Osteoblast (primary cell): ENCODE measurements at regions not wholly inside any gene's neighbourhood (a gene's known extent, or its start where the extent isn't known, plus 50 kb on each side); places are given as distances from the start of the nearest gene placed in this dataset. TPM values are rescaled to one million over a fixed set of nuclear protein-coding genes. Genes with fewer than 3 reads are reported as not detected.

Source experiments
- DNase-seq: peaks from one replicate; pipeline ENCODE4 v3.0.0; 2011; ENCODE audit warnings: low spot score, mixed read lengths; ENCODE audit not compliant: insufficient read length; ENCODE audit errors: missing footprints
- H2AFZ ChIP-seq: 2 replicates; pipeline ENCODE4 v1.6.0; 2011; ENCODE audit warnings: mild to moderate bottlenecking, low read length
- H3K27ac ChIP-seq: 2 replicates; pipeline ENCODE4 v1.5.1; 2011; ENCODE audit warnings: mild to moderate bottlenecking, low read depth, low read length, moderate library complexity
- H3K27me3 ChIP-seq: 2 replicates; pipeline ENCODE4 v1.6.0; 2012; ENCODE audit warnings: mild to moderate bottlenecking, control low read depth, inconsistent platforms, low read length, moderate library complexity; ENCODE audit not compliant: insufficient read depth
- H3K36me3 ChIP-seq: 2 replicates; pipeline ENCODE4 v1.5.1; 2011; ENCODE audit warnings: mild to moderate bottlenecking, low read length, control low read depth, moderate library complexity; ENCODE audit not compliant: insufficient read depth
- H3K4me1 ChIP-seq: 2 replicates; pipeline ENCODE4 v1.5.1; 2011; ENCODE audit warnings: mild to moderate bottlenecking, low read length, control low read depth, moderate library complexity; ENCODE audit not compliant: insufficient read depth
- H3K4me2 ChIP-seq: 2 replicates; pipeline ENCODE4 v1.6.0; 2011; ENCODE audit warnings: mild to moderate bottlenecking, low read length; ENCODE audit not compliant: insufficient read depth
- H3K4me3 ChIP-seq: fragments of 200-600 bp; sonication (generic); 3 replicates; pipeline ENCODE4 v1.5.1; 2012; ENCODE audit warnings: mild to moderate bottlenecking, low read length, inconsistent platforms; ENCODE audit not compliant: insufficient read depth
- H3K79me2 ChIP-seq: 2 replicates; pipeline ENCODE4 v1.6.0; 2012; ENCODE audit warnings: mild to moderate bottlenecking, low read length, control low read depth, inconsistent platforms; ENCODE audit not compliant: insufficient read depth
- H3K9me3 ChIP-seq: 2 replicates; pipeline ENCODE4 v1.5.1; 2011; ENCODE audit warnings: low read depth, low read length, control low read depth
- H4K20me1 ChIP-seq: 2 replicates; pipeline ENCODE4 v1.6.0; 2012; ENCODE audit warnings: mild to moderate bottlenecking, low read length, control low read depth; ENCODE audit not compliant: insufficient read depth
- CTCF ChIP-seq: IDR thresholded peaks from 2 replicates; pipeline ENCODE4 v1.5.1; 2011; ENCODE audit warnings: mild to moderate bottlenecking, low read depth, low read length, moderate library complexity; ENCODE audit errors: extremely low read depth
- small RNA-seq: library from RNA; depleted of rRNA; stranded (forward); fragments of <200 nt; gene quantifications from one replicate; pipeline ENCODE3, GENCODE V24; 2012

GRCh38 chr15:31977812-31978661 lies 52.3 kb upstream of the CHRNA7 start:
- no peaks in the 10 kb centered on the region for H4K20me1 ChIP-seq
- no peaks in the 10 kb centered on the region for H3K79me2 ChIP-seq
- no peak overlapping the region for H3K27ac ChIP-seq
- H3K36me3 ChIP-seq = no peaks in the 10 kb centered on the region
- no peak overlapping the region for H3K4me3 ChIP-seq
- no peaks in the 10 kb centered on the region for H3K9me3 ChIP-seq
- H3K27me3 ChIP-seq = no peaks in the 10 kb centered on the region
- peak; percentile 88 for DNase-seq
- H3K4me1 ChIP-seq = peaks cover 3% of the 10 kb centered on the region
- H3K4me2 ChIP-seq = no peak overlapping the region
- TF ChIP-seq CTCF = peak; percentile 67
- H2AFZ ChIP-seq = peak overlapping the region; percentile 22

Small RNAs in the stretch of these regions (small RNA-seq; reads per million reads assigned to genes)
- not detected for gene AC026951.2
- not detected for gene RF00425
